ES-I3 (cell line): ENCODE measurements at regions not wholly inside any gene's neighbourhood (a gene's known extent, or its start where the extent isn't known, plus 50 kb on each side); places are given as distances from the start of the nearest gene placed in this dataset.

Experiments used
- H3K36me3 ChIP-seq: 2 replicates; pipeline ENCODE4 v1.6.1; 2013; ENCODE audit warnings: mild to moderate bottlenecking, low read length, control low read depth, moderate library complexity; ENCODE audit not compliant: insufficient read depth
- H3K4me1 ChIP-seq: 2 replicates; pipeline ENCODE4 v1.6.1; 2013; ENCODE audit warnings: mild to moderate bottlenecking, control low read depth, low read length; ENCODE audit not compliant: insufficient read depth
- H3K9ac ChIP-seq: 2 replicates; pipeline ENCODE4 v1.6.1; 2013; ENCODE audit warnings: low read depth, mild to moderate bottlenecking, low read length, moderate library complexity
- H3K9me3 ChIP-seq: 2 replicates; pipeline ENCODE4 v1.6.1; 2013; ENCODE audit warnings: mild to moderate bottlenecking, low read length, moderate library complexity; ENCODE audit not compliant: control insufficient read depth, insufficient read depth

GRCh38 chr9:14501366-14501765, 187.4 kb upstream of the NFIB start:
- no peaks in the 10 kb centered on the region for H3K9me3 ChIP-seq
- H3K4me1 ChIP-seq = no peaks in the 10 kb centered on the region
- no peaks in the 10 kb centered on the region for H3K36me3 ChIP-seq
- H3K9ac ChIP-seq = no peak overlapping the region

DNA sequence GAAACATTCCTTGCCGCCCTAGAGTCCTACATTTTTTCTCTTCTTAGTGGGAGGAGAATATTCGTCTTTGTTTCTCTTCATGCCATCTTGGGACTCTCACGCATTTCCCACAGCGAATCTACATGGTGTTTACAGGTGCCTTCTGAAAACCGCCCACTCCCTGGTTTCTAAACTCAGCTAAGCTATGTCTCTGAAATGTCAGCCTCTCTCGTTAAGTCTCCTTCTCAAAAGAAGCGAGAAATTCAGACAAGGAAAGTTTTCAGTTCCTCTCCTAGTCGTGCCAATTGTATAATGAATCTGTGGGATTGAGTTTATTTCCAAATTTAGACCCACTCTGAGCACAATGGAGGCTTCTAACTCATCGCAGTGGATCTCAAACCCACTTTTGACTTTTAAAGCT, 186.8 kb upstream of the NFIB start:
- Histone ChIP-seq H3K9ac (no peak overlapping the region), H3K36me3 (no peaks in the 10 kb centered on the region), H3K4me1 (no peaks in the 10 kb centered on the region), H3K9me3 (no peaks in the 10 kb centered on the region)

- H3K9ac ChIP-seq = no peak overlapping the region
- H3K9me3 ChIP-seq = no peaks in the 10 kb centered on the region
- H3K36me3 ChIP-seq = no peaks in the 10 kb centered on the region
- no peaks in the 10 kb centered on the region for H3K4me1 ChIP-seq
Measured at GRCh38 chr9:14499976-14500375, 186.0 kb upstream of the NFIB start.

- Histone ChIP-seq H3K36me3 (no peaks in the 10 kb centered on the region), H3K9ac (no peak overlapping the region), H3K9me3 (no peaks in the 10 kb centered on the region), H3K4me1 (no peaks in the 10 kb centered on the region)
Measured at GRCh38 chr9:14498824-14499223, 184.9 kb upstream of the NFIB start.

DNA sequence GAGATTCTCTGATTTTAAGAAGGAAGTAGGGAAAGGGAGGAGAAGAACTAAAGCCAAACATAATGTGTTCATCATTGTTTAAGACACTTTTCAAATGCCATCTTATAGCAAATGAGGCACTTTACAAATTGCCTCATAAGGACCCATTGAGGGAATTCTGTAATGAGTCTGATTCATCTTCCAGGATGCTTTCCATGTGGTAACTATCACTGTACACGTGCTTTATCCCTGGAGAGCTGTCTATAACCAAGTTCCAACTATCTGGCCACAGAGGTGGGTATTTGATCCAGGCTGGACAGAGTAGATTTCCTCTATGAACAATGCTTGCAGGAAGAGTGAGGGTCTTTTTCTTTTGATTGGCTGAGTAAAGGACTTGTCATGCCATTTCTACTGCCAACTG, 183.5 kb upstream of the NFIB start:
- H3K9me3 ChIP-seq = no peaks in the 10 kb centered on the region
- no peaks in the 10 kb centered on the region for H3K4me1 ChIP-seq
- H3K36me3 ChIP-seq = no peaks in the 10 kb centered on the region
- H3K9ac ChIP-seq = no peak overlapping the region

DNA sequence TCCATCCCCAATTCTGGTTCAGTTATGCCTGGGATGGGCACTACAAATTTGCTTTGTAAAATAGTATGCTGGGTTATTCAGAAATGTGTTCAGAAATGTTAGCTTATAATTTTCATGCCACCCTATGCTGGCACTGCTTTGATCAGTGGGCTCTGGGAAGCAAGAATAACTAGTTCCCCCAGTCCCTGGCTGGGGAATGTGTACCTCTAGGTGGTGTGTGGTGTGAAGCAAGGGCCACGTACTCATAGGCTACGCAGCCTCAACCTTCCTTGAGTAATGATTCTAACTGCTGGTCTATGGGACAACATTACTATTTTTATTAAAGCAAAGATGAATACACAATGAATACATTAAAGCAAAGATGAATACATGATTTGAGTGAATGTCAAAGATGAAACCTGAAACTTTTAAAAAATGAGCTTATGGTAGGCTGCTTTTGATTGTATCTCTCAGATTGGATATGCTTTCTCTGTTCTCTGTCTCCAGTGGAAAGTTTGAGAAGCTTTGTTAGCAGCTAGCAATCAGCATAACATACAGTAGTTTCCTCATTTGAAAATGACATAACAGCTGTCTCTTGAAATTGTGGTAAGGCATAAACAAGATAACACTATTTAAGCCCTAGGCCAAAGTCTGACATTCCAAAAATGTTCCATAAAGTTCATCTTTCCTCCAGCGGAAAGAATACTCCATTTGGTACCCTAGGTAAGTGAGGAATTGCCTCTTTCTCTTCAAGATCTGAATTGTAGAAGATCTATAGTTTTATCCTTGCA, 174.7 kb upstream of the NFIB start:
- Histone ChIP-seq H3K4me1 (no peaks in the 10 kb centered on the region), H3K36me3 (no peaks in the 10 kb centered on the region), H3K9me3 (no peaks in the 10 kb centered on the region)

DNA sequence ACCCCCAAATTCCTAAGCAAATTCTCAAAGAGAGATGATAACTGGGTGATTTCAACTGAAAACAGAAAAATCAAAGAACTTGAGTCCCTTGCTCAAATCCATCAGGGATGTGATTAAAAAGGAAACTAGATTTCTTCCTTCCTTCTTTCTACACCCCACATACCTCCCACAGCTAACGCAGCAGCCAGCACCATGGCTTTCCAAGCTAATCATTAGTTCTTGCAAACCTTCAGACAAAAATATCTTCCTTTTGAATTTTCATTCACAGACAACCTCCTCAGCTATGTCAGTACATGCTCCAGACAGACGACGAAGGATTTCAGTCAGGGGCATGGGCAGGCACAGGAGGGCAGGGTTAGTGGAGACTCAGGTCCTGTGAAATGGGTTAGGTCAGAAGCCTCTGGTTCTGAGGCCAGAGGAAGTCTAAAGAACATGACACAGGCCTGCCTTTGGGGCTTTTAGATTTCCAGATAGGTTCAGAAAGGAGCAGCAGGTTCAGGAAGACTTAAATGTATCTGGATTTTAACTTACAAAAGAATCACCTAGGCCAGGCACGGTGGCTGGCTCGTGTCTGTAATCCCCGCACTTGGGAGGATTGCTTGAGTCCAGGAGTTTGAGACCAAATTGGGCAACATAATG, 173.7 kb upstream of the NFIB start:
- H3K36me3 ChIP-seq = no peaks in the 10 kb centered on the region
- no peaks in the 10 kb centered on the region for H3K4me1 ChIP-seq
- no peak overlapping the region for H3K9ac ChIP-seq
- H3K9me3 ChIP-seq = no peaks in the 10 kb centered on the region

More for the DNA sequence above, 174.7 kb upstream of the NFIB start:
- H3K9ac ChIP-seq = no peak overlapping the region

- Histone ChIP-seq H3K4me1 (peaks cover 5% of the 10 kb centered on the region; the same call in 1 of the 2 replicates), H3K36me3 (no peaks in the 10 kb centered on the region), H3K9me3 (no peaks in the 10 kb centered on the region), H3K9ac (no peak overlapping the region)
Measured at GRCh38 chr9:14485366-14485765, 171.4 kb upstream of the NFIB start.

DNA sequence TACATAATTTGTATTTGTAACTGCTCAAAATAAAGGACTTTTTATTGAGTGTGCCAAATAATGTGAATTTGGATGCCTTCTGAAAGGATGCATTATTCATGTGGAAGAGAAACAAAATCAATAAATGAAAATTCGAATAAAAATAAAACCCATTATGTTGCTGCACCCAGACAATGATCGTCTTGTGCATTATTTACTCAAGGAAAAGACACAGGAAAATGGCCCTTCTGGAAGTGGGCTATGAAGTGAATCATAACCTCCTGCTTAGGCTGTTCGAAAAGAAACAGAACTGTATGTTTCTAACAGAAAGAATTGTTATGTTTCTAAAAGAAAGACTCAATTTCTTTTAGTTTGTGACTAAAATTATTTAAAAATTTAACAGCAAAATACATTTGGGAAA, 168.9 kb upstream of the NFIB start:
- Histone ChIP-seq H3K4me1 (peaks cover 19% of the 10 kb centered on the region), H3K9me3 (no peaks in the 10 kb centered on the region), H3K9ac (no peak overlapping the region), H3K36me3 (no peaks in the 10 kb centered on the region)

GRCh38 chr9:14480526-14480925, 166.6 kb upstream of the NFIB start:
- no peaks in the 10 kb centered on the region for H3K36me3 ChIP-seq
- no peaks in the 10 kb centered on the region for H3K9me3 ChIP-seq
- no peak overlapping the region for H3K9ac ChIP-seq
- H3K4me1 ChIP-seq = peaks cover 19% of the 10 kb centered on the region

DNA sequence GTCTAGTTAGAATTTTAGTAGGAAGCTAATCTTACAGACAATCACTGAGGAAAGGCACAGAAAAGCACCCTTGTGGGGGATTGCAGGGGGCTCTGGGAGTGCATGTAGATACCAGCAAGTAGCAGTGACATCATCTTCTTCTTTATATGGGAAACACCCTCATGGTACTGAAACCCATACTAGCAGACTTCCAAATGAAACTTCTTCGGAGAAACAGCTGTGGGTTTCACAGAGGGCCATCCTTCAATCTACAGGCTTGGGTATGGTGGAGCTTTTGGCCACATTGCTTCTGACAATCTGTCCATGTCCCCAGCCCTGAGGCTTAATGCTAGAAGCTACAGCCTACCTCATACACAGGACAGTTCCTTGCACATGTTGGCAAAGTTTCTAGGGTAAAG, 165.2 kb upstream of the NFIB start:
- H3K9me3 ChIP-seq = no peaks in the 10 kb centered on the region
- H3K9ac ChIP-seq = no peak overlapping the region
- H3K36me3 ChIP-seq = no peaks in the 10 kb centered on the region
- peaks cover 19% of the 10 kb centered on the region for H3K4me1 ChIP-seq

GRCh38 chr9:14478175-14479162, 164.5 kb upstream of the NFIB start:
- Histone ChIP-seq H3K4me1 (peaks cover 19% of the 10 kb centered on the region), H3K9me3 (no peaks in the 10 kb centered on the region), H3K36me3 (no peaks in the 10 kb centered on the region), H3K9ac (no peak overlapping the region)

- no peaks in the 10 kb centered on the region for H3K36me3 ChIP-seq
- no peaks in the 10 kb centered on the region for H3K9me3 ChIP-seq
- H3K9ac ChIP-seq = no peak overlapping the region
- peaks cover 13% of the 10 kb centered on the region for H3K4me1 ChIP-seq
Measured at GRCh38 chr9:14471041-14471440, 157.1 kb upstream of the NFIB start.

DNA sequence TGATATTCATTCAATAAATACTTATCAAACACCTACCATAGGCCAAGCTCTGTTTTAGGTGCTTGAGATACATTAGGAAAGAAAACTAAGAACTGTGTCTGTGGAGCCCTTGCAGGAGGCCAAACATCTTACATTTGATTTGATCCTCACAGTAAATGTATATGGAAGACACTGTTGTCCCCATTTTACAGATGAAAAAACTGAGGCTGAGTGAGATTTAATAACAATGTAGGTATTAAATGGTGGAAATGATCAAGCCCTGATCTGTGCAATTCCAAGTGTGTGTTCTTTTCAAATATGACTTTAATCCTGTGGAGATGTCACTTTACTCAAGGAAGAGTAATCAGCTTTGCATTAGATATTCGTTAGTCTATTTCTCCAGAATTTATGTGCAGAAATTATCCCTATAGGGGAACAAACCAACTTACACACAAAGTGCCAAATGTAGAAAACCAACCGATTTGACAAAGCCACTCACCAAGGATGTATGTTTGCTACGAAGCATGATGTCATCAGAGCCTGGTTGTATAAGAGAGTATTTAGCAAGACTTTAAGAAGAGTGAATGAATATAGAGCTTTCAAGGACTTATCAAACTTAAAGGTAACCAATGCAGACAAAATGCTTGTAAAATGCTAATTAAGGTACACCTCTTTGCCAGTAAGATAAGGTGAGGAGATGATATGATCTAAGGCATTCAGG, 153.9 kb upstream of the NFIB start:
- Histone ChIP-seq H3K4me1 (peaks cover 17% of the 10 kb centered on the region), H3K9me3 (no peaks in the 10 kb centered on the region), H3K9ac (no peak overlapping the region), H3K36me3 (no peaks in the 10 kb centered on the region)
